Stimulated activated effector memory CD8-positive, alpha-beta T cell treated with anti-CD3 and anti-CD28 coated beads, Interleukin-12 subunit alpha, Interleukin-12 subunit beta, amount 100 ng/mL, for 72 hours (primary cell): ENCODE measurements at regions not wholly inside any gene's neighbourhood (a gene's known extent, or its start where the extent isn't known, plus 50 kb on each side); places are given as distances from the start of the nearest gene placed in this dataset.

Experiments
- ATAC-seq: fragments of 150-1000 bp; cut with Tn5 transposase; 2 replicates; pipeline ENCODE4 v1.10.0; 2021
- DNase-seq, 2 donors: peaks; one replicate each; pipeline ENCODE4 v3.0.0; 2021 to 2022; ENCODE audit warnings: low spot score in 2 of 2
- H3K27ac Mint-ChIP-seq: one replicate; pipeline ENCODE4 v1.8.0; 2022; ENCODE audit warnings: mild to moderate bottlenecking, mixed read lengths
- H3K36me3 Mint-ChIP-seq: one replicate; pipeline ENCODE4 v1.8.0; 2022; ENCODE audit warnings: mild to moderate bottlenecking, mixed read lengths
- H3K4me1 Mint-ChIP-seq: one replicate; pipeline ENCODE4 v1.8.0; 2022; ENCODE audit warnings: mixed read lengths
- H3K4me3 Mint-ChIP-seq: one replicate; pipeline ENCODE4 v1.8.0; 2022; ENCODE audit warnings: mild to moderate bottlenecking, mixed read lengths
- H3K9me3 Mint-ChIP-seq: one replicate; pipeline ENCODE4 v1.8.0; 2022; ENCODE audit warnings: mixed read lengths

GRCh38 chr20:39144757-39145156, 182.6 kb downstream of the DHX35 start:
- no peak overlapping the region for H3K4me3 Mint-ChIP-seq
- no peak for DNase-seq
- ATAC-seq: no peak
- H3K36me3 Mint-ChIP-seq: no peaks in the 10 kb centered on the region
- H3K4me1 Mint-ChIP-seq: no peaks in the 10 kb centered on the region
- peaks cover 2% of the 10 kb centered on the region for H3K9me3 Mint-ChIP-seq
- no peak overlapping the region for H3K27ac Mint-ChIP-seq

GRCh38 chr20:39142407-39143096, 180.4 kb downstream of the DHX35 start:
- H3K27ac Mint-ChIP-seq: no peak overlapping the region
- H3K4me3 Mint-ChIP-seq: no peak overlapping the region
- peaks cover 2% of the 10 kb centered on the region for H3K9me3 Mint-ChIP-seq
- H3K36me3 Mint-ChIP-seq: no peaks in the 10 kb centered on the region
- DNase-seq (no peak), ATAC-seq (no peak)
- no peaks in the 10 kb centered on the region for H3K4me1 Mint-ChIP-seq

- H3K4me3 Mint-ChIP-seq: no peak overlapping the region
- H3K9me3 Mint-ChIP-seq: no peaks in the 10 kb centered on the region
- ATAC-seq (no peak), DNase-seq (no peak)
- H3K36me3 Mint-ChIP-seq: no peaks in the 10 kb centered on the region
- H3K4me1 Mint-ChIP-seq: no peaks in the 10 kb centered on the region
- no peak overlapping the region for H3K27ac Mint-ChIP-seq
Measured at GRCh38 chr20:39137299-39137698, 175.2 kb downstream of the DHX35 start.

- DNase-seq: no peak
- Mint-ChIP-seq H3K27ac (no peak overlapping the region), H3K4me1 (no peaks in the 10 kb centered on the region), H3K36me3 (no peaks in the 10 kb centered on the region), H3K9me3 (no peaks in the 10 kb centered on the region), H3K4me3 (no peak overlapping the region)
- ATAC-seq: no peak
Measured at GRCh38 chr20:39136798-39137197, 174.7 kb downstream of the DHX35 start.

GRCh38 chr20:39135885-39136544, 173.9 kb downstream of the DHX35 start:
- no peak for DNase-seq
- no peaks in the 10 kb centered on the region for H3K4me1 Mint-ChIP-seq
- no peaks in the 10 kb centered on the region for H3K36me3 Mint-ChIP-seq
- no peaks in the 10 kb centered on the region for H3K9me3 Mint-ChIP-seq
- no peak for ATAC-seq
- H3K4me3 Mint-ChIP-seq: no peak overlapping the region
- H3K27ac Mint-ChIP-seq: no peak overlapping the region

- Mint-ChIP-seq H3K9me3 (no peaks in the 10 kb centered on the region), H3K4me3 (no peak overlapping the region), H3K27ac (no peak overlapping the region), H3K36me3 (no peaks in the 10 kb centered on the region), H3K4me1 (no peaks in the 10 kb centered on the region)
- DNase-seq (no peak), ATAC-seq (no peak)
Measured at GRCh38 chr20:39133201-39133600, 171.1 kb downstream of the DHX35 start.

- ATAC-seq (no peak), DNase-seq (no peak)
- H3K36me3 Mint-ChIP-seq: no peaks in the 10 kb centered on the region
- H3K9me3 Mint-ChIP-seq: no peaks in the 10 kb centered on the region
- no peak overlapping the region for H3K27ac Mint-ChIP-seq
- H3K4me1 Mint-ChIP-seq: no peaks in the 10 kb centered on the region
- no peak overlapping the region for H3K4me3 Mint-ChIP-seq
Measured at GRCh38 chr20:39132511-39132910, 170.4 kb downstream of the DHX35 start.

- ATAC-seq (no peak), DNase-seq (no peak)
- H3K4me1 Mint-ChIP-seq: no peaks in the 10 kb centered on the region
- H3K9me3 Mint-ChIP-seq: no peaks in the 10 kb centered on the region
- H3K4me3 Mint-ChIP-seq: no peak overlapping the region
- no peak overlapping the region for H3K27ac Mint-ChIP-seq
- no peaks in the 10 kb centered on the region for H3K36me3 Mint-ChIP-seq
Measured at GRCh38 chr20:39132093-39132492, 169.9 kb downstream of the DHX35 start.

- no peak overlapping the region for H3K27ac Mint-ChIP-seq
- no peak overlapping the region for H3K4me3 Mint-ChIP-seq
- H3K36me3 Mint-ChIP-seq: no peaks in the 10 kb centered on the region
- no peak for ATAC-seq
- DNase-seq: no peak
- H3K9me3 Mint-ChIP-seq: no peaks in the 10 kb centered on the region
- H3K4me1 Mint-ChIP-seq: no peaks in the 10 kb centered on the region
Measured at GRCh38 chr20:39130627-39131026, 168.5 kb downstream of the DHX35 start.

GRCh38 chr20:39129523-39129922, 167.4 kb downstream of the DHX35 start:
- Mint-ChIP-seq H3K4me3 (no peak overlapping the region), H3K4me1 (no peaks in the 10 kb centered on the region), H3K9me3 (no peaks in the 10 kb centered on the region), H3K27ac (no peak overlapping the region), H3K36me3 (no peaks in the 10 kb centered on the region)
- no peak for DNase-seq
- no peak for ATAC-seq

GRCh38 chr20:39124064-39124463, 161.9 kb downstream of the DHX35 start:
- DNase-seq (no peak), ATAC-seq (no peak)
- Mint-ChIP-seq H3K36me3 (no peaks in the 10 kb centered on the region), H3K4me3 (no peak overlapping the region), H3K9me3 (no peaks in the 10 kb centered on the region), H3K27ac (no peak overlapping the region), H3K4me1 (no peaks in the 10 kb centered on the region)

GRCh38 chr20:39123185-39123557, 161.0 kb downstream of the DHX35 start:
- no peak for ATAC-seq
- H3K4me1 Mint-ChIP-seq: no peaks in the 10 kb centered on the region
- H3K36me3 Mint-ChIP-seq: no peaks in the 10 kb centered on the region
- no peak for DNase-seq
- H3K9me3 Mint-ChIP-seq: no peaks in the 10 kb centered on the region
- no peak overlapping the region for H3K27ac Mint-ChIP-seq
- H3K4me3 Mint-ChIP-seq: no peak overlapping the region

- no peaks in the 10 kb centered on the region for H3K36me3 Mint-ChIP-seq
- no peaks in the 10 kb centered on the region for H3K9me3 Mint-ChIP-seq
- H3K27ac Mint-ChIP-seq: no peak overlapping the region
- ATAC-seq (no peak), DNase-seq (no peak)
- no peaks in the 10 kb centered on the region for H3K4me1 Mint-ChIP-seq
- H3K4me3 Mint-ChIP-seq: no peak overlapping the region
Measured at GRCh38 chr20:39117491-39117890, 155.3 kb downstream of the DHX35 start.

- peaks cover 7% of the 10 kb centered on the region for H3K4me1 Mint-ChIP-seq
- DNase-seq: no peak
- no peak for ATAC-seq
- H3K36me3 Mint-ChIP-seq: no peaks in the 10 kb centered on the region
- H3K9me3 Mint-ChIP-seq: no peaks in the 10 kb centered on the region
- peak overlapping the region; percentile 15 for H3K27ac Mint-ChIP-seq
- H3K4me3 Mint-ChIP-seq: no peak overlapping the region
Measured at GRCh38 chr20:39116020-39116419, 153.9 kb downstream of the DHX35 start.

- DNase-seq: peak in 1 of 2 donors; percentile 50
Measured at GRCh38 chr20:39112178-39112743, 150.1 kb downstream of the DHX35 start.

More at GRCh38 chr20:39112178-39112743, 150.1 kb downstream of the DHX35 start:
- Mint-ChIP-seq H3K36me3 (no peaks in the 10 kb centered on the region), H3K27ac (peak overlapping the region; percentile 53), H3K9me3 (no peaks in the 10 kb centered on the region), H3K4me1 (peaks cover 7% of the 10 kb centered on the region), H3K4me3 (no peak overlapping the region)
- peak; percentile 63 for ATAC-seq
